GM19438 (cell line): ENCODE measurements at regions not wholly inside any gene's neighbourhood (a gene's known extent, or its start where the extent isn't known, plus 50 kb on each side); places are given as distances from the start of the nearest gene placed in this dataset.
A peak's percentile ranks its signal among the peaks of the same experiment; 100 is the strongest.
"Not testable (repeated sequence)": the region's sequence is repeated elsewhere in the genome, so short reads cannot be mapped to it uniquely, and the experiment has no call there.

ENCODE experiments used
- ATAC-seq: cut with Tn5 transposase; IDR thresholded peaks from one replicate; pipeline ENCODE4 v1.9.1; 2021; ENCODE audit warnings: low read depth; ENCODE audit not compliant: unreplicated experiment

GRCh38 chr3:10109-10996, 186.2 kb upstream of the CHL1 start:
- ATAC-seq = not testable (repeated sequence)

- no peak for ATAC-seq
Observed at GRCh38 chr3:11734-12133, 184.8 kb upstream of the CHL1 start.

- ATAC-seq = no peak
Observed at GRCh38 chr3:14652-15051, 181.9 kb upstream of the CHL1 start.

GRCh38 chr3:16366-16765, 180.2 kb upstream of the CHL1 start:
- ATAC-seq = no peak

GRCh38 chr3:20421-20820, 176.1 kb upstream of the CHL1 start:
- ATAC-seq = no peak

- no peak for ATAC-seq
Observed at GRCh38 chr3:24006-24405, 172.6 kb upstream of the CHL1 start.

- no peak for ATAC-seq
Observed at GRCh38 chr3:25056-25455, 171.5 kb upstream of the CHL1 start.

- not testable (repeated sequence) for ATAC-seq
Observed at GRCh38 chr3:35985-36384, 160.6 kb upstream of the CHL1 start.

- peak; percentile 69 for ATAC-seq
Observed at GRCh38 chr3:42871-43744, 153.5 kb upstream of the CHL1 start.

GRCh38 chr3:44028-44676, 152.4 kb upstream of the CHL1 start:
- ATAC-seq = no peak

- ATAC-seq = not testable (repeated sequence)
Observed at GRCh38 chr3:44941-45340, 151.6 kb upstream of the CHL1 start.

- ATAC-seq = no peak
Observed at GRCh38 chr3:46576-46975, 150.0 kb upstream of the CHL1 start.

- ATAC-seq = not testable (repeated sequence)
Observed at GRCh38 chr3:53441-53840, 143.1 kb upstream of the CHL1 start.

GRCh38 chr3:54240-54639, 142.3 kb upstream of the CHL1 start:
- no peak for ATAC-seq

GRCh38 chr3:56672-57071, 139.9 kb upstream of the CHL1 start:
- ATAC-seq = no peak

GRCh38 chr3:59854-60253, 136.7 kb upstream of the CHL1 start:
- ATAC-seq = no peak

GRCh38 chr3:63095-63765, 133.3 kb upstream of the CHL1 start:
- ATAC-seq = no peak

GRCh38 chr3:69690-70089, 126.9 kb upstream of the CHL1 start:
- no peak for ATAC-seq

GRCh38 chr3:72776-73175, 123.8 kb upstream of the CHL1 start:
- no peak for ATAC-seq

GRCh38 chr3:73271-73670, 123.3 kb upstream of the CHL1 start:
- no peak for ATAC-seq
